ENCODE measurements at regions not wholly inside any gene's neighbourhood (a gene's known extent, or its start where the extent isn't known, plus 50 kb on each side); places are given as distances from the start of the nearest gene placed in this dataset.
"Not testable (repeated sequence)": the region's sequence is repeated elsewhere in the genome, so short reads cannot be mapped to it uniquely, and the experiment has no call there.

GRCh38 chr4:16415751-16416150 is 189.5 kb upstream of the TAPT1 start:
- no peak for TF ChIP-seq CTCF (IDR thresholded peaks at IDR 0.05; ENCODE audit: control extremely low read depth, extremely low read depth, low read depth, missing control alignments)
- POLR2A ChIA-PET, result no interaction called here
- DNase-seq (ENCODE audit: extremely low spot score), result no peak
- CTCF ChIA-PET, result interaction anchor here (1.6 kb wide), 1 partner anchor 28 kb away, joined by 5 read pairs; no protein-coding TSS in a partner anchor

GRCh38 chr4:16413814-16414555 is 187.7 kb upstream of the TAPT1 start:
- POLR2A ChIA-PET, result no interaction called here
- no peak for DNase-seq (ENCODE audit: extremely low spot score)
- TF ChIP-seq CTCF (IDR thresholded peaks at IDR 0.05; ENCODE audit: control extremely low read depth, extremely low read depth, low read depth, missing control alignments), result no peak
- CTCF ChIA-PET, result no interaction called here

GRCh38 chr4:16411501-16412085 is 185.3 kb upstream of the TAPT1 start:
- DNase-seq (ENCODE audit: extremely low spot score), result no peak
- ChIA-PET CTCF (no interaction called here), POLR2A (no interaction called here)
- no peak for TF ChIP-seq CTCF (IDR thresholded peaks at IDR 0.05; ENCODE audit: control extremely low read depth, extremely low read depth, low read depth, missing control alignments)

GRCh38 chr4:16393216-16393615 is 166.9 kb upstream of the TAPT1 start:
- POLR2A ChIA-PET, CTCF ChIA-PET: not testable (repeated sequence)

GRCh38 chr4:16391196-16391595 is 164.9 kb upstream of the TAPT1 start:
- ChIA-PET POLR2A (no interaction called here), CTCF (no interaction called here)
- no peak for TF ChIP-seq CTCF (IDR thresholded peaks at IDR 0.05; ENCODE audit: control extremely low read depth, extremely low read depth, low read depth, missing control alignments)
- DNase-seq (ENCODE audit: extremely low spot score), result no peak

More at GRCh38 chr4:16393216-16393615, 166.9 kb upstream of the TAPT1 start:
- DNase-seq (ENCODE audit: extremely low spot score), result not testable (repeated sequence)

GRCh38 chr4:16387448-16387847 is 161.2 kb upstream of the TAPT1 start:
- no peak for DNase-seq (ENCODE audit: extremely low spot score)
- ChIA-PET CTCF (no interaction called here), POLR2A (no interaction called here)
- no peak for TF ChIP-seq CTCF (IDR thresholded peaks at IDR 0.05; ENCODE audit: control extremely low read depth, extremely low read depth, low read depth, missing control alignments)

- ChIA-PET POLR2A (no interaction called here), CTCF (no interaction called here)
- DNase-seq (ENCODE audit: extremely low spot score), result no peak
- no peak for TF ChIP-seq CTCF (IDR thresholded peaks at IDR 0.05; ENCODE audit: control extremely low read depth, extremely low read depth, low read depth, missing control alignments)
Observed at GRCh38 chr4:16386711-16387320, 160.5 kb upstream of the TAPT1 start.

All from GM10248 (cell line).